ENCODE measurements at regions not wholly inside any gene's neighbourhood (a gene's known extent, or its start where the extent isn't known, plus 50 kb on each side); places are given as distances from the start of the nearest gene placed in this dataset.

GRCh38 chr3:162142511-162142910 lies 645.9 kb downstream of the OTOL1 start (continued):
- TF ChIP-seq ZNF512 (CRISPR knock-in tag; IDR thresholded peaks at IDR 0.05; ENCODE audit: borderline replicate concordance): no peak
- no peak for TF ChIP-seq ATF1 (CRISPR knock-in tag; IDR thresholded peaks at IDR 0.05)
- TF ChIP-seq SOX15 (CRISPR knock-in tag; IDR thresholded peaks at IDR 0.05): no peak
- no peak for TF ChIP-seq ZNF138 (CRISPR knock-in tag; conservative IDR thresholded peaks at IDR 0.05)
- TF ChIP-seq RORB (CRISPR knock-in tag; IDR thresholded peaks at IDR 0.05): no peak

- H3K4me1 Mint-ChIP-seq: no peaks in the 10 kb centered on the region
- no peak overlapping the region for H3K4me3 Mint-ChIP-seq
- no peak for DNase-seq (ENCODE audit: low spot score)
- H3K9me3 Mint-ChIP-seq: no peaks in the 10 kb centered on the region
- H3K27ac Mint-ChIP-seq: no peak overlapping the region
- H3K36me3 Mint-ChIP-seq: no peaks in the 10 kb centered on the region
- ChIA-PET CTCF (no interaction called here), POLR2A (no interaction called here)
- no peaks in the 10 kb centered on the region for H3K27me3 Mint-ChIP-seq (ENCODE audit: low read depth)
- no peak for TF ChIP-seq TEAD4 (CRISPR knock-in tag; IDR thresholded peaks at IDR 0.05)
- no peak for TF ChIP-seq ZNF232 (CRISPR knock-in tag; IDR thresholded peaks at IDR 0.05)
- no peak for TF ChIP-seq ZNF317 (CRISPR knock-in tag; IDR thresholded peaks at IDR 0.05; ENCODE audit: borderline replicate concordance, low read depth)
- no peak for TF ChIP-seq RORB (CRISPR knock-in tag; IDR thresholded peaks at IDR 0.05)
- no peak for TF ChIP-seq TP53 (CRISPR knock-in tag; IDR thresholded peaks at IDR 0.05)
- no peak for TF ChIP-seq ATF3 (CRISPR knock-in tag; conservative IDR thresholded peaks at IDR 0.05)
- TF ChIP-seq ZBTB43 (CRISPR knock-in tag; IDR thresholded peaks at IDR 0.05): no peak
- TF ChIP-seq AFF4 (CRISPR knock-in tag; IDR thresholded peaks at IDR 0.05; ENCODE audit: borderline replicate concordance): no peak
- no peak for TF ChIP-seq MXD4 (CRISPR knock-in tag; IDR thresholded peaks at IDR 0.05; ENCODE audit: borderline replicate concordance)
- no peak for TF ChIP-seq ZNF532 (CRISPR knock-in tag; IDR thresholded peaks at IDR 0.05; ENCODE audit: borderline replicate concordance)
- TF ChIP-seq ETV6 (CRISPR knock-in tag; IDR thresholded peaks at IDR 0.05): no peak
- TF ChIP-seq KAT7 (CRISPR knock-in tag; IDR thresholded peaks at IDR 0.05; ENCODE audit: borderline replicate concordance): no peak
- TF ChIP-seq NFATC4 (CRISPR knock-in tag; IDR thresholded peaks at IDR 0.05): no peak
- no peak for TF ChIP-seq ERG (CRISPR knock-in tag; IDR thresholded peaks at IDR 0.05)
- no peak for TF ChIP-seq RELA (CRISPR knock-in tag; IDR thresholded peaks at IDR 0.05; ENCODE audit: borderline replicate concordance)
- no peak for TF ChIP-seq JAZF1 (CRISPR knock-in tag; IDR thresholded peaks at IDR 0.05)
- no peak for TF ChIP-seq ELF4 (CRISPR knock-in tag; IDR thresholded peaks at IDR 0.05; ENCODE audit: low read depth)
- TF ChIP-seq NFE2L1 (CRISPR knock-in tag; IDR thresholded peaks at IDR 0.05): no peak
- ATAC-seq: no peak
Measured at GRCh38 chr3:162143180-162143579, 646.6 kb downstream of the OTOL1 start.

Measured in WTC11 (cell line).